T-cell (primary cell): ENCODE measurements at regions not wholly inside any gene's neighbourhood (a gene's known extent, or its start where the extent isn't known, plus 50 kb on each side); places are given as distances from the start of the nearest gene placed in this dataset.
A peak's percentile ranks its signal among the peaks of the same experiment; 100 is the strongest.
"Not testable (repeated sequence)": the region's sequence is repeated elsewhere in the genome, so short reads cannot be mapped to it uniquely, and the experiment has no call there.

Experiments used
- ATAC-seq, 4 experiments: fragments of 200-7000 bp in 3 of 4; fragments of 150-1000 bp in 1 of 4; cut with Tn5 transposase; replicated peaks in 1 of 4; 1 replicate in 3 of 4; 2 replicates in 1 of 4; pipeline ENCODE4 v1.10.0; 2021; ENCODE audit warnings: moderate library complexity in 3 of 4, mild to moderate bottlenecking in 2 of 4, moderate number of reproducible peaks in 1 of 4
- CTCF ChIA-PET, 2 donors: fragments of 300-600 bp; sonication (Branson Sonifier 250); formaldehyde crosslinking; loops; one replicate each; lab custom pipeline; 2022; ENCODE audit warnings: antibody characterized with exemption in 2 of 2; lab: Charles Lee
- POLR2A ChIA-PET, 2 donors: fragments of 300-600 bp; sonication (Branson Sonifier 250); formaldehyde crosslinking; loops; one replicate each; lab custom pipeline; 2022; ENCODE audit warnings: antibody characterized with exemption in 2 of 2; lab: Charles Lee
- DNase-seq, 35 experiments: peaks; one replicate each; pipeline versions ENCODE4 v3.0.0 to v3.0.0-alpha.2; 2013 to 2023
- H3K27ac ChIP-seq: one replicate; pipeline ENCODE4 v1.5.1; 2013; ENCODE audit warnings: low read length
- H3K27me3 ChIP-seq, 2 experiments: replicated peaks in 1 of 2; 1 replicate in 1 of 2; 2 replicates in 1 of 2; pipeline versions ENCODE4 v1.6.1 to v1.7.0; 2013; ENCODE audit warnings: low read length in 1 of 2, mixed read lengths in 1 of 2; ENCODE audit not compliant: control insufficient read depth in 2 of 2, insufficient read depth in 2 of 2; ENCODE audit errors: extremely low read depth in 1 of 2
- H3K36me3 ChIP-seq, 2 donors: 1 replicate in 1 of 2; 2 replicates in 1 of 2; pipeline versions ENCODE4 v1.6.1 to v1.7.0; 2013; ENCODE audit warnings: low read length in 1 of 2; ENCODE audit not compliant: control insufficient read depth in 2 of 2, insufficient read depth in 1 of 2; ENCODE audit errors: extremely low read depth in 1 of 2
- H3K4me1 ChIP-seq, 2 experiments: 1 replicate in 1 of 2; 2 replicates in 1 of 2; pipeline versions ENCODE4 v1.6.1 to v1.7.0; 2013; ENCODE audit warnings: low read length in 2 of 2, mixed read lengths in 1 of 2; ENCODE audit not compliant: insufficient read depth in 2 of 2, control insufficient read depth in 1 of 2; ENCODE audit errors: extremely low read depth in 1 of 2
- H3K4me3 ChIP-seq, 2 donors: 1 replicate in 1 of 2; 2 replicates in 1 of 2; pipeline versions ENCODE4 v1.5.1 to v1.7.0; 2013; ENCODE audit warnings: mild to moderate bottlenecking in 2 of 2, low read length in 1 of 2, moderate library complexity in 1 of 2; ENCODE audit not compliant: control insufficient read depth in 1 of 2; ENCODE audit errors: extremely low read depth in 1 of 2
- H3K9me3 ChIP-seq: 2 replicates; pipeline ENCODE4 v1.7.0; 2013
- H3K27ac Mint-ChIP-seq, 2 donors: one replicate each; pipeline ENCODE4 v1.8.0; 2020 to 2021; ENCODE audit warnings: mild to moderate bottlenecking in 2 of 2, mixed read lengths in 2 of 2
- H3K27me3 Mint-ChIP-seq, 2 donors: one replicate each; pipeline ENCODE4 v1.8.0; 2021 to 2022; ENCODE audit warnings: mixed read lengths in 2 of 2
- H3K36me3 Mint-ChIP-seq: one replicate; pipeline ENCODE4 v1.8.0; 2021; ENCODE audit warnings: mixed read lengths
- H3K4me1 Mint-ChIP-seq, 3 donors: one replicate each; pipeline ENCODE4 v1.8.0; 2020 to 2022; ENCODE audit warnings: mixed read lengths in 3 of 3, mild to moderate bottlenecking in 1 of 3
- H3K4me3 Mint-ChIP-seq, 3 donors: one replicate each; pipeline ENCODE4 v1.8.0; 2020 to 2022; ENCODE audit warnings: mild to moderate bottlenecking in 3 of 3, mixed read lengths in 3 of 3, moderate library complexity in 3 of 3
- H3K9me3 Mint-ChIP-seq, 3 donors: one replicate each; pipeline ENCODE4 v1.8.0; 2020 to 2022; ENCODE audit warnings: mixed read lengths in 3 of 3
- WGBS: methylation state at CpG from one replicate; pipeline ENCODE4 v1.1.5; 2013; ENCODE audit warnings: missing lambda C conversion rate; ENCODE audit not compliant: insufficient coverage; 5-methylcytosine and 5-hydroxymethylcytosine counted together

GRCh38 chr3:185995352-185995751 is 57.5 kb upstream of the TRA2B start:
- Histone ChIP-seq H3K27me3 (no peaks in the 10 kb centered on the region), H3K36me3 (no peaks in the 10 kb centered on the region), H3K4me3 (no peak overlapping the region), H3K9me3 (no peaks in the 10 kb centered on the region), H3K4me1 (no peaks in the 10 kb centered on the region), H3K27ac (no peak overlapping the region)
- no peak overlapping the region for H3K4me3 Mint-ChIP-seq
- POLR2A ChIA-PET, result interaction anchor here in 1 of 2 donors (0.6 kb wide), 1 partner anchor 1458 kb away, joined by 6 read pairs; no protein-coding TSS in a partner anchor
- no peaks in the 10 kb centered on the region for H3K9me3 Mint-ChIP-seq
- ATAC-seq (no peak), DNase-seq (no peak)
- no peaks in the 10 kb centered on the region for H3K36me3 Mint-ChIP-seq
- no peaks in the 10 kb centered on the region for H3K4me1 Mint-ChIP-seq
- WGBS, result 100% methylated on average over 1 of the region's 3 CpGs
- H3K27me3 Mint-ChIP-seq, result peaks cover 0 to 3% of the 10 kb centered on the region in 2 donors
- CTCF ChIA-PET, result interaction anchor here (0.5 to 1.4 kb wide), 5 partner anchors 21 to 621 kb away, joined by 3 to 4 read pairs (median 3); no protein-coding TSS in a partner anchor
- no peak overlapping the region for H3K27ac Mint-ChIP-seq

- no peak for ATAC-seq
Measured at GRCh38 chr3:185992831-185993374, 55.1 kb upstream of the TRA2B start.

GRCh38 chr3:185990995-185991394 is 53.2 kb upstream of the TRA2B start:
- CTCF ChIA-PET, result interaction anchor here in 1 of 2 donors (0.6 kb wide), 1 partner anchor 526 kb away, joined by 3 read pairs; no protein-coding TSS in a partner anchor
- H3K27me3 ChIP-seq, H3K9me3 ChIP-seq, POLR2A ChIA-PET, H3K27ac ChIP-seq, H3K27me3 Mint-ChIP-seq, DNase-seq, H3K36me3 ChIP-seq, H3K4me1 Mint-ChIP-seq, H3K9me3 Mint-ChIP-seq, H3K4me1 ChIP-seq, H3K36me3 Mint-ChIP-seq, H3K27ac Mint-ChIP-seq, H3K4me3 Mint-ChIP-seq, H3K4me3 ChIP-seq: not testable (repeated sequence)
- ATAC-seq, result peak in 1 of 4 experiments; percentile 51
- WGBS, result no CpG with 5 or more reads among the region's 4 CpGs

More at GRCh38 chr3:185992831-185993374, 55.1 kb upstream of the TRA2B start:
- Histone ChIP-seq H3K36me3 (no peaks in the 10 kb centered on the region), H3K4me1 (no peaks in the 10 kb centered on the region), H3K9me3 (no peaks in the 10 kb centered on the region), H3K4me3 (no peak overlapping the region), H3K27me3 (no peaks in the 10 kb centered on the region), H3K27ac (no peak overlapping the region)
- Mint-ChIP-seq H3K9me3 (no peaks in the 10 kb centered on the region), H3K4me3 (no peak overlapping the region), H3K27me3 (no peaks in the 10 kb centered on the region), H3K4me1 (no peaks in the 10 kb centered on the region), H3K27ac (no peak overlapping the region), H3K36me3 (no peaks in the 10 kb centered on the region)
- CTCF ChIA-PET, result interaction anchor here in 1 of 2 donors (1.1 kb wide), 1 partner anchor 10 kb away, joined by 3 read pairs; no protein-coding TSS in a partner anchor
- POLR2A ChIA-PET, result no interaction called here
- WGBS, result 93% methylated on average over 5 of the region's 9 CpGs
- DNase-seq, result no peak

GRCh38 chr3:185989511-185989910 is 51.7 kb upstream of the TRA2B start:
- no peak for DNase-seq
- H3K27ac Mint-ChIP-seq, result no peak overlapping the region
- Histone ChIP-seq H3K9me3 (no peaks in the 10 kb centered on the region), H3K4me1 (no peaks in the 10 kb centered on the region), H3K4me3 (no peak overlapping the region), H3K27me3 (no peaks in the 10 kb centered on the region), H3K27ac (no peak overlapping the region), H3K36me3 (no peaks in the 10 kb centered on the region)
- H3K4me3 Mint-ChIP-seq, result no peak overlapping the region
- WGBS, result 70% methylated on average over 2 of the region's 3 CpGs
- peaks cover 0 to 2% of the 10 kb centered on the region in 2 donors for H3K27me3 Mint-ChIP-seq
- no peaks in the 10 kb centered on the region for H3K4me1 Mint-ChIP-seq
- POLR2A ChIA-PET, result no interaction called here
- H3K9me3 Mint-ChIP-seq, result no peaks in the 10 kb centered on the region
- no peak for ATAC-seq
- CTCF ChIA-PET, result interaction anchor here (0.6 to 0.9 kb wide), 3 partner anchors 45 to 1001 kb away, joined by 3 read pairs; no protein-coding TSS in a partner anchor
- no peaks in the 10 kb centered on the region for H3K36me3 Mint-ChIP-seq

GRCh38 chr3:185988816-185989175 is 51.0 kb upstream of the TRA2B start:
- Histone ChIP-seq H3K27ac (no peak overlapping the region), H3K36me3 (no peaks in the 10 kb centered on the region), H3K27me3 (peaks cover 0 to 3% of the 10 kb centered on the region in 2 experiments), H3K9me3 (no peaks in the 10 kb centered on the region), H3K4me3 (no peak overlapping the region), H3K4me1 (peaks cover 0 to 2% of the 10 kb centered on the region in 2 experiments)
- no peak for DNase-seq
- CTCF ChIA-PET, result interaction anchor here in 1 of 2 donors (0.6 kb wide), 1 partner anchor 1000 kb away, joined by 3 read pairs; no protein-coding TSS in a partner anchor
- Mint-ChIP-seq H3K36me3 (no peaks in the 10 kb centered on the region), H3K27me3 (peaks cover 0 to 4% of the 10 kb centered on the region in 2 donors), H3K4me3 (no peak overlapping the region), H3K9me3 (no peaks in the 10 kb centered on the region), H3K27ac (no peak overlapping the region), H3K4me1 (no peaks in the 10 kb centered on the region)
- WGBS, result no CpG with 5 or more reads among the region's 3 CpGs
- no peak for ATAC-seq
- POLR2A ChIA-PET, result no interaction called here

GRCh38 chr3:185988080-185988815 is 50.4 kb upstream of the TRA2B start:
- ATAC-seq (no peak), DNase-seq (no peak)
- H3K27me3 Mint-ChIP-seq, result peaks cover 5 to 10% of the 10 kb centered on the region in 2 donors
- H3K4me1 ChIP-seq, result peaks cover 0 to 7% of the 10 kb centered on the region in 2 experiments
- ChIA-PET POLR2A (no interaction called here), CTCF (interaction anchor here (0.5 to 1.4 kb wide), 4 partner anchors 16 to 552 kb away, joined by 3 to 6 read pairs (median 3); no protein-coding TSS in a partner anchor)
- H3K4me3 ChIP-seq, result no peak overlapping the region
- H3K27me3 ChIP-seq, result peaks cover 0 to 8% of the 10 kb centered on the region in 2 experiments
- H3K27ac ChIP-seq, result no peak overlapping the region
- no peak overlapping the region for H3K27ac Mint-ChIP-seq
- no peaks in the 10 kb centered on the region for H3K9me3 Mint-ChIP-seq
- 80% methylated on average over 1 of the region's 3 CpGs for WGBS
- no peaks in the 10 kb centered on the region for H3K36me3 Mint-ChIP-seq
- H3K4me1 Mint-ChIP-seq, result peaks cover 4 to 5% (median 4%) of the 10 kb centered on the region in 3 donors
- H3K9me3 ChIP-seq, result no peaks in the 10 kb centered on the region
- H3K4me3 Mint-ChIP-seq, result no peak overlapping the region
- no peaks in the 10 kb centered on the region for H3K36me3 ChIP-seq
